ENCODE measurements at regions not wholly inside any gene's neighbourhood (a gene's known extent, or its start where the extent isn't known, plus 50 kb on each side); places are given as distances from the start of the nearest gene placed in this dataset.

DNA sequence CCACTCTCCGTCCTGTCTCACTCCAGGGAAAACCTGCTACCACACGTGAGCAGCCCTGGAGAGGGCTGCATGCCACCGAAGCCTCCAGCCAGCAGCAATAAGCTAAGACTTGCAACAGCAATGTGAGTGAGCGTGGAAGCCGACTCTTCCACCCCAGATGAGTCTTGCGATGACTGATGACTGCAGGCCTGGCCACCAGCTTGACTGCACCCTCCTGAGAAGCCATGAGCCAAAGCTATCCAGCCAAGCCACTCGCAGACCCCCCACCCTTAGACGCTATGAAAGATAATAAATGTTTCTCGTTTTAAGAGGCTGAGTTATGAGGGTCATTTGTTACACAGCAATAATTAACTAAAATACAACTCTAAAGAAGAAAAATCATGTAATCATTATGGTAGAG lies 118.6 kb upstream of the GALNT2 start:
- H3K4me3 ChIP-seq (ENCODE audit: low read depth, low read length): no peak overlapping the region
- DNase-seq (ENCODE audit: low read depth): no peak
- TF ChIP-seq, protein P1, sequence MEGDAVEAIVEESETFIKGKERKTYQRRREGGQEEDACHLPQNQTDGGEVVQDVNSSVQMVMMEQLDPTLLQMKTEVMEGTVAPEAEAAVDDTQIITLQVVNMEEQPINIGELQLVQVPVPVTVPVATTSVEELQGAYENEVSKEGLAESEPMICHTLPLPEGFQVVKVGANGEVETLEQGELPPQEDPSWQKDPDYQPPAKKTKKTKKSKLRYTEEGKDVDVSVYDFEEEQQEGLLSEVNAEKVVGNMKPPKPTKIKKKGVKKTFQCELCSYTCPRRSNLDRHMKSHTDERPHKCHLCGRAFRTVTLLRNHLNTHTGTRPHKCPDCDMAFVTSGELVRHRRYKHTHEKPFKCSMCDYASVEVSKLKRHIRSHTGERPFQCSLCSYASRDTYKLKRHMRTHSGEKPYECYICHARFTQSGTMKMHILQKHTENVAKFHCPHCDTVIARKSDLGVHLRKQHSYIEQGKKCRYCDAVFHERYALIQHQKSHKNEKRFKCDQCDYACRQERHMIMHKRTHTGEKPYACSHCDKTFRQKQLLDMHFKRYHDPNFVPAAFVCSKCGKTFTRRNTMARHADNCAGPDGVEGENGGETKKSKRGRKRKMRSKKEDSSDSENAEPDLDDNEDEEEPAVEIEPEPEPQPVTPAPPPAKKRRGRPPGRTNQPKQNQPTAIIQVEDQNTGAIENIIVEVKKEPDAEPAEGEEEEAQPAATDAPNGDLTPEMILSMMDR (conservative IDR thresholded peaks at IDR 0.05; ENCODE audit: low read depth, low read length): no peak

DNA sequence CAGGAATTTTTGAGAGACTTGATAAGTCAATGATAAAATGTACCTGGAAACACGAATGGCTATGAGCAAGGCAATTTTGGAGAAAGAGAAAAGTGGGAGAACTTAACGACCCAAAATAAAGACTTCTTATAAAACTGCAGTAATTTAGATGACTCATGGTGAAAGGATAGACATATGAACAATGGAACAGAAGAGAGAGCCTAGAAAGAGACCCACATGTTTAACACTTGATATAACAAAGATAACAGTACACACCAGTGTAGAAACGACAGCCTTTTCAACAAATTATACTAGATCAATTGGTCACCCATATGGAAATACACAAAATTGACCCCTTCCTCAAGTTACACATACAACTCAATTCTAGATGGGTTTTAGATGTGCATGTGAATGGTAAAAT lies 117.5 kb upstream of the GALNT2 start:
- DNase-seq (ENCODE audit: low read depth): no peak
- no peak overlapping the region for H3K4me3 ChIP-seq (ENCODE audit: low read depth, low read length)
- TF ChIP-seq, protein P1 (conservative IDR thresholded peaks at IDR 0.05; ENCODE audit: low read depth, low read length): no peak

DNA sequence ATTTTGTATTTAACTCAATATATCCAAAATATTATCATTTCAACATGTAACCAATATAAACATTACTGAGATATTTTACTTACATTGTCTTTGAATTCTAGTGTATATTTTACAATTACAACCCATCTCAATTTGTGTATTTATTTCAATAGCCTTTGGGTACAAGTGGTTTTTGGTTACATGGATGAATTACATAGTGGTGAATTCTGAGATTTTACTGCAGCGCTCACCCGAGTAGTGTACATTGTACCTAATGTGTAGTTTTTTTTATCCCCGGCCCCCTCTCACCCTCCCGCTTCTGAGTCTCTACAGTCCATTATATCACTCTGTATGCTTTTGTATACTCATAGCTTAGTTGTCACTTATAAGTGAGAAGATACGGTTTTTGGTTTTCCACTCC lies 117.0 kb upstream of the GALNT2 start:
- no peak for DNase-seq (ENCODE audit: low read depth)
- TF ChIP-seq, protein P1 (conservative IDR thresholded peaks at IDR 0.05; ENCODE audit: low read depth, low read length): no peak

DNA sequence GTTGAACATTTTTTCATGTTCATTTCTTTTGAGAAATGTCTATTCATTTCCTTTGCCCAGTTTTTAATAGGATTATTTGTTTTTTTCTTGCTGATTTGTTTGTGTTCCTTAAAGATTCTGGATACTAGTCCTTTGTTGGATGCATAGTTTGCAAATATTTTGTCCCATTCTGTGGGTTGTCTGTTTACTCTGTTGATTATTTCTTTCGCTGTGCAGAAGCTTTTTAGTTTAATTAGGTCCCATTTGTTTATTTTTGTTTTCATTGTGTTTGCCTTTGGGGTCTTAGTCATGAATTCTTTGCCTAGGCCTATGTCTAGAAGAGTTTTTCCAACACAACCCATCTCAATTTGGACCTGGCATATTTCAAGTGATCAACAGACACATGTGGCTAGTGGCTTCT lies 116.1 kb upstream of the GALNT2 start:
- H3K4me3 ChIP-seq (ENCODE audit: low read depth, low read length): no peak overlapping the region
- DNase-seq (ENCODE audit: low read depth): no peak
- TF ChIP-seq, protein P1 (conservative IDR thresholded peaks at IDR 0.05; ENCODE audit: low read depth, low read length): no peak

More for the DNA sequence above, 117.0 kb upstream of the GALNT2 start:
- no peak overlapping the region for H3K4me3 ChIP-seq (ENCODE audit: low read depth, low read length)

DNA sequence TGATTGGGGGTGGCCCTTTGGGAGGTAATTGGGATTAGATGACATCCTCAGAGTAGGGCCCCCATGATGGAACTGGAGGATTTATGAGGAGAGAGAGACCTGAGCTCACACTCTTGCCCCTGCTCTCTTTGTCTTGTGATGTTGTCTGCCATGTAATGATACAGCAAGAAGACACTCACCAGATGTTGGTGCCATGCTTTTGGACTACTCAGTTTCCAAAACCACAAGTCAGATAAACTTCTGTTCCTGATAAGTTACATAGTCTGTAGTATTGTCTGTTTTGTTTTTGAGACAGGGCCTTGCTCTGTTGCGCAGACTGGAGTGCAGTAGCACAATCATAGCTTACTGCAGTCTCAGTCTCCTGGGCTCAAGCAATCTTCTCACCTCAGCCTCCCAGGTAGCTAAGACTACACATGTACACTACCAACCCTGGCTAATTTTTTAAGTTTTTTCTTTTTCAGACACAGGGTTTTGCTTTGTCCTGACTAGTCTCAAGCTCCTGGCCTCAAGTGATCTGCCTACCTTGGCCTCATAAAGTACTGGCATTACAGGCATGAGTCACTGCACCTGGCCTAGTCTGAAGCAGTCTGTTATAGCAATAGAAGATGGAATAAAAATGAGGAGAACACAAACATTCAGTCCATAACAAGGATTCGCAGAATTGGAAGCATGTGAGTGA lies 115.0 kb upstream of the GALNT2 start:
- no peak for DNase-seq (ENCODE audit: low read depth)
- H3K4me3 ChIP-seq (ENCODE audit: low read depth, low read length): no peak overlapping the region
- TF ChIP-seq, protein P1 (conservative IDR thresholded peaks at IDR 0.05; ENCODE audit: low read depth, low read length): no peak

DNA sequence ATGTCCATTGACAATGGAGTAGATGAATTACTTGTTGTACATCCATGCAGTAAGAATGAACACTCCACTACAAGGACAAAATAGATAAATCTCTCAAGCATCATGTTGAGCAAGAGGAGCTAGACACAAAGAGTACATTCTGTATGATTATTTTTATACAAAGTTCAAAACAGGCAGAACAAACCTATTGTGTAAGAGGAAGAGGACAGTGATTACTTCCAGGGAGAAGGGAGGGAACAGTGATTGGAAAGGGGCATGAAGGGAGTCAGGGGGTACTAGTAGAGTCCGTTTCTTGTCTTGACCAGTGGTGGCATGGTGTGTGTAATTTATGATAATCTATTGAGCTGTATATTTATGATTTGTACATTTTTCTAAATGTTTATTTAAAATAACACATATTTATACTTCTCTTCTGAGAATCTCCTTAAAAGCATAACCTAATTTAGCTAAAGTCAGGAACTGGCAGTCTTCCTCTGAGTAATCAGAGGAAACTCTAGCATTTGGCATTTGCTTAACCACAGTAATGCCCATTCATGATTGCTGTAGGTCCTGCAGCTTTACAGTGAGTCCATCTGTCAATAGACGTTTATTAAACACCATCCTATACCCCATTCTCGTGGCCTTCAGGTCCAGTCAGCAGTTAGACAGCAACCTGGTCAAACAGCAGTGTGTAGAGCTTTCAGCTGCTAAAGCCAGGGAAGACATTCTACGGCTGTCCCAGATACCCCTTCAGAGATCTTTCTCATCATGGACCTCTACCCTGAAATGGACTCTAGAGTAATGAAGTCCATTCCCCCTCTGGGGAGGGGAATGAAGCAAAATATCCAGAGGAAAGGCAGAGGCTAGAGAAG lies 114.1 kb upstream of the GALNT2 start:
- TF ChIP-seq, protein P1 (conservative IDR thresholded peaks at IDR 0.05; ENCODE audit: low read depth, low read length): no peak
- no peak overlapping the region for H3K4me3 ChIP-seq (ENCODE audit: low read depth, low read length)
- DNase-seq (ENCODE audit: low read depth): no peak
